GM12878 (cell line): ENCODE measurements at regions not wholly inside any gene's neighbourhood (a gene's known extent, or its start where the extent isn't known, plus 50 kb on each side); places are given as distances from the start of the nearest gene placed in this dataset.

Experiments
- ATAC-seq: fragments of 200-7000 bp; cut with Tn5 transposase; 3 replicates; pipeline ENCODE4 v1.9.1; 2020; ENCODE audit warnings: mild to moderate bottlenecking, moderate library complexity
- BruUV-seq: library from RNA; stranded (reverse); fragments of 400-500 nt; replicated peaks from 2 replicates; lab custom pipeline; 2021; lab: Mats Ljungman, UMichigan
- CTCF ChIA-PET: fragments of 300-600 bp; sonication (Branson Sonifier 250); formaldehyde crosslinking; extraction: SDS; loops from one replicate; lab custom pipeline; 2021; ENCODE audit warnings: inconsistent platforms; lab: Yijun Ruan, JAX
- POLR2A ChIA-PET: fragments of 350-600 bp; formaldehyde crosslinking; extraction: SDS; loops from one replicate; lab custom pipeline; 2021; ENCODE audit warnings: inconsistent platforms; lab: Charles Lee
- RAD21 ChIA-PET: fragments of 300-600 bp; sonication (Branson Sonifier 250); formaldehyde crosslinking; loops from one replicate; lab custom pipeline; 2023; ENCODE audit warnings: antibody characterized with exemption; ENCODE audit not compliant: unreplicated experiment; lab: Charles Lee
- SMC1A ChIA-PET: fragments of 300-600 bp; sonication (Branson Sonifier 250); formaldehyde crosslinking; loops from one replicate; lab custom pipeline; 2023; ENCODE audit not compliant: unreplicated experiment, uncharacterized antibody; lab: Charles Lee
- DNase-seq: peaks from one replicate; pipeline ENCODE4 v3.0.0-alpha.2; 2011; ENCODE audit warnings: low read depth, low spot score
- FAIRE-seq: peaks from 3 replicates; lab custom pipeline; 2011; peaks lifted over from hg19 to GRCh38; lab: Jason Lieb, UNC
- H2AFZ ChIP-seq: 2 replicates; pipeline ENCODE4 v1.6.0; 2011; ENCODE audit warnings: low read depth, low read length, control low read depth; ENCODE audit not compliant: control insufficient read depth
- H3K27ac ChIP-seq: 2 replicates; pipeline ENCODE4 v1.5.1; 2011; ENCODE audit warnings: control low read depth; ENCODE audit not compliant: control insufficient read depth, insufficient read depth
- H3K27me3 ChIP-seq, 2 experiments: replicated peaks in 1 of 2; 2 replicates each; pipeline versions ENCODE4 v1.6.0 to v1.6.1; 2011; ENCODE audit warnings: low read length in 1 of 2; ENCODE audit not compliant: control insufficient read depth in 2 of 2, insufficient read depth in 2 of 2
- H3K36me3 ChIP-seq, 2 experiments: 2 replicates each; pipeline ENCODE4 v1.5.1; 2011; ENCODE audit warnings: low read length in 1 of 2; ENCODE audit not compliant: control insufficient read depth in 2 of 2, insufficient read depth in 2 of 2
- H3K4me1 ChIP-seq: 2 replicates; pipeline ENCODE4 v1.6.1; 2011; ENCODE audit warnings: mild to moderate bottlenecking, low read length, moderate library complexity, mixed read lengths; ENCODE audit not compliant: control insufficient read depth, insufficient read depth
- H3K4me2 ChIP-seq: 2 replicates; pipeline ENCODE4 v1.6.0; 2011; ENCODE audit warnings: control low read depth; ENCODE audit not compliant: control insufficient read depth, insufficient read depth
- H3K4me3 ChIP-seq: fragments of 200-600 bp; sonication (generic); 2 replicates; pipeline ENCODE4 v1.5.1; 2016
- H3K79me2 ChIP-seq: 2 replicates; pipeline ENCODE4 v1.6.0; 2011; ENCODE audit warnings: low read length; ENCODE audit not compliant: control insufficient read depth, insufficient read depth
- H3K9ac ChIP-seq: 2 replicates; pipeline ENCODE4 v1.8.0; 2011; ENCODE audit warnings: low read length, control low read depth, mixed read lengths; ENCODE audit not compliant: control insufficient read depth, insufficient read depth
- H3K9me3 ChIP-seq: replicated peaks from 3 replicates; pipeline ENCODE4 v1.5.1; 2011; ENCODE audit warnings: mild to moderate bottlenecking, low read length; ENCODE audit not compliant: control insufficient read depth, insufficient read depth
- H4K20me1 ChIP-seq: 2 replicates; pipeline ENCODE4 v1.6.0; 2011; ENCODE audit not compliant: control insufficient read depth, insufficient read depth
- RBBP5 ChIP-seq: fragments of 200-600 bp; sonication (generic); conservative IDR thresholded peaks from 2 replicates; pipeline ENCODE4 v1.6.1; 2016
- ZNF24 ChIP-seq: fragments of 450-650 bp; IDR thresholded peaks from 2 replicates; pipeline ENCODE4 v1.6.1; 2017; ENCODE audit warnings: antibody characterized with exemption, mild to moderate bottlenecking
- ZZZ3 ChIP-seq: IDR thresholded peaks from 2 replicates; pipeline ENCODE4 v1.6.1; 2011; ENCODE audit warnings: low read depth; ENCODE audit not compliant: control insufficient read depth, insufficient read length
- WGBS: methylation state at CpG from one replicate; pipeline ENCODE4 v1.1.6; 2016; ENCODE audit warnings: low lambda C conversion rate; ENCODE audit not compliant: insufficient replicate concordance, insufficient coverage; ENCODE audit errors: missing lambda C conversion rate; 5-methylcytosine and 5-hydroxymethylcytosine counted together
- in situ Hi-C: fragments of 300-500 bp; cut with MboI; formaldehyde crosslinking; loops from 9 replicates; pipeline ENCODE4 v1.14.3; 2018; ENCODE audit warnings: mixed read lengths
- intact Hi-C: fragments of 100-400 bp; cut with micrococcal nuclease; formaldehyde crosslinking; loops from one replicate; pipeline ENCODE4 v1.14.2; 2022; ENCODE audit not compliant: unreplicated experiment
- TF ChIP-seq, protein P1 (sequence below): fragments of 450-650 bp; IDR thresholded peaks from 2 replicates; pipeline ENCODE4 v1.6.1; 2017; ENCODE audit warnings: mild to moderate bottlenecking, moderate library complexity
- TF ChIP-seq, protein P2 (sequence below): IDR thresholded peaks from 2 replicates; pipeline ENCODE4 v1.6.1; 2012; ENCODE audit warnings: low read depth, low read length, improper control_type of control experiment
- TF ChIP-seq, protein P3 (sequence below): fragments of 450-650 bp; formaldehyde crosslinking; IDR thresholded peaks from 2 replicates; pipeline ENCODE4 v1.5.0; 2022; ENCODE audit warnings: mild to moderate bottlenecking, missing genetic modification characterization
- TF ChIP-seq, protein P4 (sequence below): IDR thresholded peaks from 2 replicates; pipeline ENCODE4 v1.6.1; 2012; ENCODE audit warnings: mild to moderate bottlenecking, low read depth, low read length
- TF ChIP-seq, protein P5 (sequence below): fragments of 450-650 bp; IDR thresholded peaks from 2 replicates; pipeline ENCODE4 v1.6.1; 2017; ENCODE audit warnings: mild to moderate bottlenecking

DNA sequence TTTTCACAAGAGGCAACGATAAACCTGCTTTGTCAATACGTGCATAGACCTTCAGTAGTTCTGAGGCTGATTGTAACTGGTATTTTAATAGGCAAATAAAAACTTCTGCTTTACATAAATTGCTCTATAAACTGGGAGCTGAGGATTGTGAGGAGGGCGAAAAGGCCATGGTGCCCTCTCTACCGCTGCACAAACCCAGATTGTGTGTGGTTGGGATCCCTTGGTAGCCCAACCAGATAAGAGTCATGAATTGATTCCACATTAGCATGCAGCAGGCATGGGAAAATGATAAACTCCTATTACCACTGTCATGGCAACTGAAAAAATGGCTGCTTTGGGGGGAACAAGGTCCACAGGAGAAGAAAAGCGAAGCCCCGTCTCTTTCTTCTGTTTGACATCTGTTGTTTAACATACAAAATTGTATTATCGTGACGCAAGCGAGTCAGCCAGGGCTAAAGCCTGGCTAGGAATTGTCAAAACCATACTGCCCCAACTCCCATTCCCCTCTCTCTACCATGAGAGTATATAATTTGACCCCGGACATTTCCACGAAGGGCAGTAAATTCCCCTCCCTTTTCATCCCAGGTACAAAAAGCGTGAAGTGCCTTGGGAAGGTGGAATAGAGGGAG is 157.8 kb upstream of the SALL4 start:
- WGBS: 52% methylated on average over 12 of the region's 12 CpGs
- Histone ChIP-seq H2AFZ (no peak overlapping the region), H3K36me3 (no peaks in the 10 kb centered on the region), H3K4me2 (no peak overlapping the region), H3K27me3 (no peaks in the 10 kb centered on the region; a peak in 1 of 4 replicates), H3K9me3 (no peaks in the 10 kb centered on the region), H3K4me3 (no peak overlapping the region)
- ATAC-seq: no peak
- POLR2A ChIA-PET: no interaction called here
- intact Hi-C loops: loop anchor here (10.0 kb wide), 1 partner anchor 255 kb away; no protein-coding TSS in a partner anchor
- SMC1A ChIA-PET: interaction anchor here (0.7 kb wide), 1 partner anchor 64 kb away, joined by 3 read pairs; no protein-coding TSS in a partner anchor
- FAIRE-seq: no peak
- RAD21 ChIA-PET: no interaction called here
- TF ChIP-seq ZNF24 (no peak), RBBP5 (no peak), ZZZ3 (no peak)
- TF ChIP-seq, protein P1, sequence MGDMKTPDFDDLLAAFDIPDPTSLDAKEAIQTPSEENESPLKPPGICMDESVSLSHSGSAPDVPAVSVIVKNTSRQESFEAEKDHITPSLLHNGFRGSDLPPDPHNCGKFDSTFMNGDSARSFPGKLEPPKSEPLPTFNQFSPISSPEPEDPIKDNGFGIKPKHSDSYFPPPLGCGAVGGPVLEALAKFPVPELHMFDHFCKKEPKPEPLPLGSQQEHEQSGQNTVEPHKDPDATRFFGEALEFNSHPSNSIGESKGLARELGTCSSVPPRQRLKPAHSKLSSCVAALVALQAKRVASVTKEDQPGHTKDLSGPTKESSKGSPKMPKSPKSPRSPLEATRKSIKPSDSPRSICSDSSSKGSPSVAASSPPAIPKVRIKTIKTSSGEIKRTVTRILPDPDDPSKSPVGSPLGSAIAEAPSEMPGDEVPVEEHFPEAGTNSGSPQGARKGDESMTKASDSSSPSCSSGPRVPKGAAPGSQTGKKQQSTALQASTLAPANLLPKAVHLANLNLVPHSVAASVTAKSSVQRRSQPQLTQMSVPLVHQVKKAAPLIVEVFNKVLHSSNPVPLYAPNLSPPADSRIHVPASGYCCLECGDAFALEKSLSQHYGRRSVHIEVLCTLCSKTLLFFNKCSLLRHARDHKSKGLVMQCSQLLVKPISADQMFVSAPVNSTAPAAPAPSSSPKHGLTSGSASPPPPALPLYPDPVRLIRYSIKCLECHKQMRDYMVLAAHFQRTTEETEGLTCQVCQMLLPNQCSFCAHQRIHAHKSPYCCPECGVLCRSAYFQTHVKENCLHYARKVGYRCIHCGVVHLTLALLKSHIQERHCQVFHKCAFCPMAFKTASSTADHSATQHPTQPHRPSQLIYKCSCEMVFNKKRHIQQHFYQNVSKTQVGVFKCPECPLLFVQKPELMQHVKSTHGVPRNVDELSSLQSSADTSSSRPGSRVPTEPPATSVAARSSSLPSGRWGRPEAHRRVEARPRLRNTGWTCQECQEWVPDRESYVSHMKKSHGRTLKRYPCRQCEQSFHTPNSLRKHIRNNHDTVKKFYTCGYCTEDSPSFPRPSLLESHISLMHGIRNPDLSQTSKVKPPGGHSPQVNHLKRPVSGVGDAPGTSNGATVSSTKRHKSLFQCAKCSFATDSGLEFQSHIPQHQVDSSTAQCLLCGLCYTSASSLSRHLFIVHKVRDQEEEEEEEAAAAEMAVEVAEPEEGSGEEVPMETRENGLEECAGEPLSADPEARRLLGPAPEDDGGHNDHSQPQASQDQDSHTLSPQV: no peak
- TF ChIP-seq, protein P2, sequence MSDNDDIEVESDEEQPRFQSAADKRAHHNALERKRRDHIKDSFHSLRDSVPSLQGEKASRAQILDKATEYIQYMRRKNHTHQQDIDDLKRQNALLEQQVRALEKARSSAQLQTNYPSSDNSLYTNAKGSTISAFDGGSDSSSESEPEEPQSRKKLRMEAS: no peak
- TF ChIP-seq, protein P3, sequence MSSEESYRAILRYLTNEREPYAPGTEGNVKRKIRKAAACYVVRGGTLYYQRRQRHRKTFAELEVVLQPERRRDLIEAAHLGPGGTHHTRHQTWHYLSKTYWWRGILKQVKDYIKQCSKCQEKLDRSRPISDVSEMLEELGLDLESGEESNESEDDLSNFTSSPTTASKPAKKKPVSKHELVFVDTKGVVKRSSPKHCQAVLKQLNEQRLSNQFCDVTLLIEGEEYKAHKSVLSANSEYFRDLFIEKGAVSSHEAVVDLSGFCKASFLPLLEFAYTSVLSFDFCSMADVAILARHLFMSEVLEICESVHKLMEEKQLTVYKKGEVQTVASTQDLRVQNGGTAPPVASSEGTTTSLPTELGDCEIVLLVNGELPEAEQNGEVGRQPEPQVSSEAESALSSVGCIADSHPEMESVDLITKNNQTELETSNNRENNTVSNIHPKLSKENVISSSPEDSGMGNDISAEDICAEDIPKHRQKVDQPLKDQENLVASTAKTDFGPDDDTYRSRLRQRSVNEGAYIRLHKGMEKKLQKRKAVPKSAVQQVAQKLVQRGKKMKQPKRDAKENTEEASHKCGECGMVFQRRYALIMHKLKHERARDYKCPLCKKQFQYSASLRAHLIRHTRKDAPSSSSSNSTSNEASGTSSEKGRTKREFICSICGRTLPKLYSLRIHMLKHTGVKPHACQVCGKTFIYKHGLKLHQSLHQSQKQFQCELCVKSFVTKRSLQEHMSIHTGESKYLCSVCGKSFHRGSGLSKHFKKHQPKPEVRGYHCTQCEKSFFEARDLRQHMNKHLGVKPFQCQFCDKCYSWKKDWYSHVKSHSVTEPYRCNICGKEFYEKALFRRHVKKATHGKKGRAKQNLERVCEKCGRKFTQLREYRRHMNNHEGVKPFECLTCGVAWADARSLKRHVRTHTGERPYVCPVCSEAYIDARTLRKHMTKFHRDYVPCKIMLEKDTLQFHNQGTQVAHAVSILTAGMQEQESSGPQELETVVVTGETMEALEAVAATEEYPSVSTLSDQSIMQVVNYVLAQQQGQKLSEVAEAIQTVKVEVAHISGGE (CRISPR knock-in tag): no peak
- TF ChIP-seq, protein P4, sequence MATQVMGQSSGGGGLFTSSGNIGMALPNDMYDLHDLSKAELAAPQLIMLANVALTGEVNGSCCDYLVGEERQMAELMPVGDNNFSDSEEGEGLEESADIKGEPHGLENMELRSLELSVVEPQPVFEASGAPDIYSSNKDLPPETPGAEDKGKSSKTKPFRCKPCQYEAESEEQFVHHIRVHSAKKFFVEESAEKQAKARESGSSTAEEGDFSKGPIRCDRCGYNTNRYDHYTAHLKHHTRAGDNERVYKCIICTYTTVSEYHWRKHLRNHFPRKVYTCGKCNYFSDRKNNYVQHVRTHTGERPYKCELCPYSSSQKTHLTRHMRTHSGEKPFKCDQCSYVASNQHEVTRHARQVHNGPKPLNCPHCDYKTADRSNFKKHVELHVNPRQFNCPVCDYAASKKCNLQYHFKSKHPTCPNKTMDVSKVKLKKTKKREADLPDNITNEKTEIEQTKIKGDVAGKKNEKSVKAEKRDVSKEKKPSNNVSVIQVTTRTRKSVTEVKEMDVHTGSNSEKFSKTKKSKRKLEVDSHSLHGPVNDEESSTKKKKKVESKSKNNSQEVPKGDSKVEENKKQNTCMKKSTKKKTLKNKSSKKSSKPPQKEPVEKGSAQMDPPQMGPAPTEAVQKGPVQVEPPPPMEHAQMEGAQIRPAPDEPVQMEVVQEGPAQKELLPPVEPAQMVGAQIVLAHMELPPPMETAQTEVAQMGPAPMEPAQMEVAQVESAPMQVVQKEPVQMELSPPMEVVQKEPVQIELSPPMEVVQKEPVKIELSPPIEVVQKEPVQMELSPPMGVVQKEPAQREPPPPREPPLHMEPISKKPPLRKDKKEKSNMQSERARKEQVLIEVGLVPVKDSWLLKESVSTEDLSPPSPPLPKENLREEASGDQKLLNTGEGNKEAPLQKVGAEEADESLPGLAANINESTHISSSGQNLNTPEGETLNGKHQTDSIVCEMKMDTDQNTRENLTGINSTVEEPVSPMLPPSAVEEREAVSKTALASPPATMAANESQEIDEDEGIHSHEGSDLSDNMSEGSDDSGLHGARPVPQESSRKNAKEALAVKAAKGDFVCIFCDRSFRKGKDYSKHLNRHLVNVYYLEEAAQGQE: no peak
- TF ChIP-seq, protein P5, sequence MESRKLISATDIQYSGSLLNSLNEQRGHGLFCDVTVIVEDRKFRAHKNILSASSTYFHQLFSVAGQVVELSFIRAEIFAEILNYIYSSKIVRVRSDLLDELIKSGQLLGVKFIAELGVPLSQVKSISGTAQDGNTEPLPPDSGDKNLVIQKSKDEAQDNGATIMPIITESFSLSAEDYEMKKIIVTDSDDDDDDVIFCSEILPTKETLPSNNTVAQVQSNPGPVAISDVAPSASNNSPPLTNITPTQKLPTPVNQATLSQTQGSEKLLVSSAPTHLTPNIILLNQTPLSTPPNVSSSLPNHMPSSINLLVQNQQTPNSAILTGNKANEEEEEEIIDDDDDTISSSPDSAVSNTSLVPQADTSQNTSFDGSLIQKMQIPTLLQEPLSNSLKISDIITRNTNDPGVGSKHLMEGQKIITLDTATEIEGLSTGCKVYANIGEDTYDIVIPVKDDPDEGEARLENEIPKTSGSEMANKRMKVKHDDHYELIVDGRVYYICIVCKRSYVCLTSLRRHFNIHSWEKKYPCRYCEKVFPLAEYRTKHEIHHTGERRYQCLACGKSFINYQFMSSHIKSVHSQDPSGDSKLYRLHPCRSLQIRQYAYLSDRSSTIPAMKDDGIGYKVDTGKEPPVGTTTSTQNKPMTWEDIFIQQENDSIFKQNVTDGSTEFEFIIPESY: no peak
- TF ChIP-seq, all 136 proteins: peak for 0
- H3K9ac ChIP-seq: no peak overlapping the region
- BruUV-seq: no TSS peak
- in situ Hi-C loops: no loop called here
- CTCF ChIA-PET: no interaction called here
- H3K4me1 ChIP-seq: no peaks in the 10 kb centered on the region
- no peaks in the 10 kb centered on the region for H3K79me2 ChIP-seq
- H3K27ac ChIP-seq: no peak overlapping the region
- no peak for DNase-seq
- no peaks in the 10 kb centered on the region for H4K20me1 ChIP-seq
